Neural progenitor cell (in vitro differentiated cells): ENCODE measurements at regions not wholly inside any gene's neighbourhood (a gene's known extent, or its start where the extent isn't known, plus 50 kb on each side); places are given as distances from the start of the nearest gene placed in this dataset.

Source experiments
- CTCF ChIP-seq: fragments of 200-600 bp; sonication (generic); IDR thresholded peaks from 2 replicates; pipeline ENCODE4 v1.5.1; 2017; ENCODE audit warnings: antibody characterized with exemption, mild to moderate bottlenecking
- EZH2 ChIP-seq: fragments of 200-600 bp; sonication (generic); IDR thresholded peaks from 2 replicates; pipeline ENCODE4 v1.6.1; 2017; ENCODE audit warnings: antibody characterized with exemption, mild to moderate bottlenecking, moderate library complexity
- EZH2phosphoT487 ChIP-seq: fragments of 200-600 bp; sonication (generic); IDR thresholded peaks from 2 replicates; pipeline ENCODE4 v1.6.1; 2017; ENCODE audit warnings: antibody characterized with exemption

GRCh38 chr22:49639956-49640355 lies 187.7 kb downstream of the BRD1 start:
- TF ChIP-seq CTCF (no peak), EZH2 (no peak), EZH2phosphoT487 (no peak)
